GM21723 (cell line): ENCODE measurements at regions not wholly inside any gene's neighbourhood (a gene's known extent, or its start where the extent isn't known, plus 50 kb on each side); places are given as distances from the start of the nearest gene placed in this dataset.

Experiments
- ATAC-seq: cut with Tn5 transposase; IDR thresholded peaks from one replicate; pipeline ENCODE4 v1.9.1; 2021; ENCODE audit warnings: mild to moderate bottlenecking, moderate library complexity; ENCODE audit not compliant: unreplicated experiment

DNA sequence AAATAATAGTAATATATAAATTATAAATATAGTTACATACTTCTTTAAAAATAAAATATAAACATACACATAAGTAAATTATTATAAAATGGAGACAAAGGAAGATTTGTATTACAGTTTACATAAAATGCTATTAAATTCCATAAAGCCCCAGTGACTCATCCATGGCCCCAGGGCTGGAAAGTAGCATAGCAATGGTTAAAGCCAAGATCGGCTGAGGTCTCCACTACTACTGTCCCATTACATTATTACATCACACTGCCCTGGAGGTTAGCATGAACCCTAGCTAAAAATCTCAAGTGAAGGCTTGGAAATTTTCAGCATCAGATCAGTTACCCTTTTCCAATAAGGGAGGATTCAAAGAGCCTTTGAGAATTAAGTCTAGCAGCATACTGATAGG is 936.2 kb downstream of the DSC3 start:
- no peak for ATAC-seq

DNA sequence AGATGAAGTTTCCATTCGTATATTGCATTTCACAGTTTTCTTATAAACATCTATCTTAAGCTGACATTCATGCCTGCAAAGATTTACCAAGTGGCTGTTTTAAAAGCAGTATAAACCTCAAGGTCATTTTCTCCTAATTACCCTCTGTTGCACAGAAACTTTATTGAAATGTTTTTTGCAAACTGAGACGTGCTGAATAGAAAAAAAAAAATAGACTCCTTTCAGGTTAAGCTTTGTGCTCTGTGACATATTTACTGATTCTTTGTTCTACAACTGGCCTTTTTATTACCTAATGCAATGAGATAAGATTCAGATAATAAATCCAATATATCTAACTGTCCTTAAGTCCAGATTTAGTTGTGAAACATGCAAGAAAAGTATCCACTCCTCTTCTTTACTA is 938.7 kb downstream of the DSC3 start:
- ATAC-seq, result no peak

DNA sequence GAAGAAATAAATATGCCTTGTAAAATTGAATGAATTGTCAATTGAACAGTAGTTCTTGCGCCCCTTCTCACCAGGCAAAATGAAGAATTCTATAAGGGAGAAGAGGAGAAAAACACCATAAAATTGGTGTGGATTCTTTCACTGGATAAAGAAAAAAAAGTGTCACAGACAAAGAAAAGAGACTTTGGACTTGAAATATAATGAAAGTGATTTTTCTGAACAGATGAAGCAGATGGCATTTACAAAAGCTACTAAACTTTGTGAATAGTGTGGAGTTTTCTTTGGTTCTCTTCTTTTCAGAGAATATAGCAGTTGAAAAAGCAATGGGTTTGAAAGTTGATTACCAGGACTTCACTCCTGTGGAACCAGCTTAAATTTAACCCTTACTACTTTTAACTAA is 945.7 kb downstream of the DSC3 start:
- ATAC-seq, result no peak

DNA sequence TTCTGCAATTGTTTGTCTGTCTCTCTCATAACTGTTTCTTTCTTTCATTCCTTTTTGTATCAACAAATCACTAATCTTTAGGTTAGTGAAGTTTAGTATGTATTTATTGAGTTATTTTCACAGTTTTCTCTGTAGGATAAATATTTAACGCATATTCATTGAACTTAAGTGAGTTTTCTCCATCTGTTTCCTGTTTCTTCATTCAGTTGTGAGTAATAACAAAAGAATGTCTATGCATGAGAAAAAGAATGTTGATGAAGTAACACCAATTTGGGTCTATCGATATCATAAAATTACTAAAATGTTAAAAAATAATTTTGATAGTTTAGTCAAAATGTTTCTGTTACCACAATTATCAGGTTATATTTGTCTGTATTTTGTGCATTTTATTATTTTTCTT is 948.0 kb downstream of the DSC3 start:
- ATAC-seq, result no peak

DNA sequence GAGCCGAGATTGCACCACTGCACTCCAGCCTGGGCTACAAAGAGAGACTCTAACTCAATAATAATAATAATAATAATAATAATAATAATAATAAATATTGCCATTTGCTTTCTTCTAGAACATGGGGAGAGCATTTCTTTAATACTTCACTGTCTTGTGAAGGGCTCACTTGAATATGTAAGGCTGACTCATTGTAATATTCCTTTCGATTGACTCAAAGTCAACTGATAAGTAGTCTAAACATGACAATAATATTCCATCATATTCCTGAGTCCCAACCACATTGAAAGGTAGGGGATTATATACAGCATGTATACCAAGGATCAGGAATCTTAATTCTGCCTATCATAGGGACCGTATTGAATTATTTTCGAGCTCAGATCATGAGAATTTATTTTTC is 949.2 kb downstream of the DSC3 start:
- no peak for ATAC-seq

DNA sequence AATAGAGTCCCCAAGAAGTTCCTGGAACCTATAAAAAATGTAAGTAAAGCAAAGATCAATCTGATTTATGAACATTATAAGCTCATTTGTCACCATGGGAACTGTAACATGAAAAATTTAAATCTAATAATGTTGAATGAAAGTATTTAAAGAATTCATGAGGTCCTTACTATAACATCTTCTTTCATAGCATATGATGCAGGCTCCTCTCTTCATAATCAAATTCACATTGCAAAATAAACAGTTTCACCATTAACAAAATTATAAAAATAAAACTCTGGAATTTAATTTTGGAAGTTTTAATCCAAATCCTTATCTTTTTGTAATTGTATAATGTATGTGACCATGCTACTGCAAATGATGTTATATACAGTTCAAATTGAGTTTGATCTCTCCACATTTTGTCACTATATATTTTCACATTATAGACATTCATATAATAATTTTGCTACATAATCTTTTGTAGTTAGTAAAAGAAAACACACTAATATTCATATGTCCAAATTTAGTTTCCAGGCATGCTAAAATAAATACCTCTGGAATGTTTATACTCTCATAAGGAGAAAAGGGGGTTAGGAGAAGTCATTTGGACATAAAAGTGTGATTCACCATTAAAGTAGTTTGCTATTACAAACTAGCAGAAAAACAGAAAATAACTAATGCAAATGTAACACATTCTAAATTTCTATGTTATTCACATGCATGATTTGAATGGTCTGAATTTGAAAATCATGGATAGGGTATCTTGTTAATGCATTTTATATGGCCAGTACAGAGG is 954.1 kb downstream of the DSC3 start:
- ATAC-seq, result no peak

DNA sequence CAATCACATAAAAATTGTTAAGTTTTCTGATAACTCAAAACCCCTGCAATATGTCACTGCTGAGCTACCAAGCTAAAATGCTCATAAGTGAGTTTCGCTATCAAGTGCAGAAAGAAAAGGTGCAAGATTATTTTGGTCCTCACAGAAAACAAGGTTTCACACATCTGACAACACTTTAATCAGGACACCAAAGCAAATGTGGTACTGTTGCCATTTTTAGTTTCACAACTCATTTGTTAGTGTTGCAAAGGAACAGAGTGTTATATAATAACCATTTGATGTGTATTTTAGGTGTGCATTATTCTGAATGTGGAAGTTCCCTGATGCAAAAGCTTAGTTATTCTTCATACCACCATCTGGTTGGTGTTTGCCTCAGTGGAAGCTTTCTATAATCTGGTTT is 956.2 kb downstream of the DSC3 start:
- ATAC-seq, result no peak

DNA sequence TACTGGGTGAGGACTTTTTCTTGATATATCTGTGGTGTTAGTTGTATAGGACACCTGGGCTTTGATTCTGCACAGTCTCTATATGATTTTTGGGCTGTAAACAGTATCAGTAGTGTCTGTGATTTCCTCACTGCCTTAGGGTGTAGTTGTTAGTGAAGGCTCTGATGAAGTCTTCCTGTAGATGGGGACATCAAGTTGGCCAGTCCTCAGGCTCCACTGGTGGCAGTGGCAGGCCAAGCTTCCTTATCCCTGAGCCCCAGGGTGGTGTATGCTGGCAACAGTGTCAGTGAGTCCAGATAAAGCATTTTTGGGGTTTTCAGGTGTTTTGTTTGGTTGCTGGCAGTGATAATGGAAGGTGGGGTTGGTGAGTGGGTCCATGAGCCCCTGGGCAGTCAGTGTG is 961.4 kb downstream of the DSC3 start:
- no peak for ATAC-seq

DNA sequence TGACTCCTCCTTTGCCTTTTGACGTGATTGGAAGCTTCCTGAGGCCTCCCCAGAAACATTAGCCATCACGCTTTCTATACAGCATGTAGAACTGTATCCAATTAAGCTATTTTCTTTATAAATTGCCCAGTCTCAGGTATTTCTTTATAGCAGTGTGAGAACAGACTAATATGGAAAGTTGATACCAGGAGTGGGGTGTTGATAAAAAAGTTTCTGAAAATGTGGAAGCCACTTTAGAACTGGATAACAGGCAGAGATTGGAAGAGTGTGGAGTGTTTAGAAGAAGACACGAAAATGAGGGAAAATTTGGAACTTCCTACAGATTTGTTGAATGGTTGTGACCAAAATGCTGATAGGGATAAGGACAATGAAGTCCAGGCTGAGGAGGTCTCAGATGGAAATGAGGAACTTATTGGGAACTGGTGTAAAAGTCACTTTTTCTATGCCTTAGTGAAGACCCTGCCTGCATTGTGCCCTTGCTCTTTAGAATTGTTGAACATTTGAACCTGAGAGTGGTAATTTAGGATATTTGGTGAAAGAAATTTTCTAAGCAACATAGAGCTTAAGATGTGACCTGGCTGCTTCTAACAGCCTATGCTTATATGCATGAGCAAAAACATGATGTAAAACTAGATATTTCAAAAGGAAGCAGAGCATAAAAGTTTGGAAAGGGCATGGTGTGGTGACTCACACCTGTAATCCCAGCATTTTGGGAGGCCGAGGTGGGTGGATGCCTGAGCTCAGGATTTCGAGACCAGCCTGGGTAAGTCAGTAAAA is 969.7 kb downstream of the DSC3 start:
- ATAC-seq, result no peak

DNA sequence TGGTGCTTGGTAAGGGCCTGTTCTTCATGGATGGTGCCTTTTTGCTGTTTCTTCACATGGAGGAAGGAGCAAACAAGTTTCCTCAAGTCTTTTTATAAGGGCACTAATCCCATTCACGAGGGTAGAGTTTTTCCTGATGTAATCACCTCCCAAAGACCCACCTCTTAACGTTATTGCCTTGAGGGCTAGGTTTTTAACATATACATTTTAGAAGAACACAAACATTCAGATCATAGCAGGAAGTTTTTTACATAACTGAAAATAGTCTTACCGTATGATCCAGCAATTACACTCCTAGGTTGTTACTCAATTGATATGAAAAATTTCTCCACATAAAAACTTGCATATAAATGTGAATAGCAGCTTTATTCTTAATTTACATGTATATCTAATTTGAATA is 976.3 kb downstream of the DSC3 start:
- ATAC-seq, result no peak

DNA sequence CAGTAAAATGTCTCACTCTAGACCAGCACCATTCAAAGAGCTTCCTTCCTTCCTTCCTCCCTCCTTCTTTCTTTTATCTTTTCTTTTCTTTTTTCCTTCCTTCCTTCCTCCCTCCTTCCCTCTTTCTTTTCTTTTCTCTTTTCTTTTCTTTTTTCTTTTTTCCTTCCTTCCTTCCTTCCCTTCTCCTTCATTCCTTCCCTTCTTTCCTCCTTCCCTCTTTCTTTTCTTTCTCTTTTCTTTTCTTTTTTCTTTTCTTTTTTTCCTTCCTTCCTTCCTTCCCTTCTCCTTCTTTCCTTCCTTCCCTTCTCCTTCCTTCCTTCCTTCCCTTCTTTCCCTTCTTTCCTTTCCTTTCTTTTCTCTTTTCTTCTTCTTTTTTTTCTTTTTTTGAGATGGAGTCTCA is 985.1 kb downstream of the DSC3 start:
- no peak for ATAC-seq

DNA sequence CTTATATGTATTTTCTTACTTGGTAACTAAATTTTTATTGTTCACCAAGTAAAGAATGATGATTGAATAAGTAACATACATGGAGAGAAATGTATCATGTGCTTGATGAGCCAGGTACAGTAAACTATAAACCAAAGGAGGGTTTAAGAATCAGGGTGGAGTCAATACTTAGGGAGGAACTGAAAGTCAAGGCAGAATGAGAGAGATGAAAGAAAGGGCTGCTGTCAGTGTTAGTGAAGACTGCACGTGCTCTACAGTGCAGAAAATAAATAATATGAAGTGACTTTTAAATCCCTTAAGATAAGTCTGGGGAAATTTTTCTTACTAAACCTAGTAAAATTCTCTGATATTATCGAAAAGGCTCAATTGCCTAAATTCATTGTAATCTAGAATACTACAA is 986.0 kb downstream of the DSC3 start:
- no peak for ATAC-seq

DNA sequence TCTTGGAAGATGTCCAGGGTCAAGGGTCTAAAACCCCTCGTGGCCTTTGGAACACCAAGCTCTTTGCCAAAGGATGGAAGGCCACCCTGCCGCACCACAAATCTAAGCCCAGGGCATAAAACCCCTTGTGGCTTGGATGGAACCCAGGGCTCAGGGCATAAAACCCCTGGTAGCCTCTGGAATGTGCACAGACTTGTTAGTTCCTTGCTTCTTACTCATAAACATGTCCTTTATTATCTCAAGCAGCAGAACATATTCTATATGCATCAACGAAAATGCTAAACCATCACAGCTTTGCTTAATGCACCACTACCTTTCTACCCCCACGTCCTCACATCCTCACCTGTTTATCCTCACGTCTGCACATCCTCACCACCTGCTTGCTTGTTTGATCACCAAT is 998.0 kb downstream of the DSC3 start:
- ATAC-seq, result no peak

DNA sequence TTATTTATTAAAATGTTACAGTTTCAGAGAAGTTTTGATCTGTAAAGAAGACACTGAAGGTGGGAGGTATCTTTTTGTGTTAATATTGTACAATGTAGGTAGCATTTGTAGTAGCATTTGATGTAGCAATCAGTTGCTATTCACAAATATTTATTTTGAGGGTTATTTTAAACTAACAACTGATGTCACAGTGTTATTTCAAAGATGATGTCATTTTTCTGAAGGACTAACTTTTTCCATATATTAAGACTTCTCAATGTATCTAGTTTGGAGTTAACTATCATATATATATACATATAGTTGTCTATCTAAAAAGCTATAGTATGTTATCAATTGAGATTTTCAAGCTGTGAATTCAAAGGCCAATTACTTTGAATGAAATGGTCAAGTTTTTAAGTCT is 1003.3 kb downstream of the DSC3 start:
- no peak for ATAC-seq

DNA sequence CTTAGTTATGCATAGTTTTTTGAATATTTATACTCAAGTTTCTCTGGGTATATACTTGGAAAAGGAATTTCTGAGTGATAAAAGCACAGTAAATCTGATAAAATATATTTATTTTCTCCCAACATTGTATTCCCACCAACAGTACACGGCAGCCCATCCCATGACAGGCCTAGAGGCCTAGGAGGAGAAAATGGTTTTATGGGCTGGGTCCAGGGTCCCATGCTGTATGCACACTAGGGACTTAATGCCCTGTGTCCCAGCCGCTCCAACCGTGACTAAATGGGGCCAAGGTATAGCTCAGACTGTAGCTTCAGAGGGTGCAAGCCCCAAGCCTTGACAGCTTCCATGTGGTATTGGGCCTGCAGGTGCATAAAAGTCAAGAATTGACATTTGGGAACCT is 1007.7 kb downstream of the DSC3 start:
- ATAC-seq, result no peak

DNA sequence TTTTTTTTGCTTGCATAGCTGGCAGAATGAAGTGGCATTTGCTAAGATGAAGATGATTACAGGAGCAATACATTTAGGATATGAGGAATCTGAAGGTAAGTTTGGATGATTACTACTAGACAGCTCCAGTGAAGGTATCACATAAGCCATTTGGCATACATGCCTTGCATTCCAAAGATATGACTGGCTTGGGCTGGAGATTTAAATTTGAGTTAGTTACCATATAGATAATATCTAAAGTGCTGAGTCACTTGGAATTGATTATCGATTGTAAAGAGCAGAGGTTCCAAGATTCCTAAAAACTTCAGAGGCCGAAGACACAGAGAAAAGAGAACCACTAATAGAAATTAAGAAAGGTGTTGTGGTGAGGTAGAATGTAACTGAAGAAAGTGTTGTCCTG is 1026.4 kb downstream of the DSC3 start:
- no peak for ATAC-seq

DNA sequence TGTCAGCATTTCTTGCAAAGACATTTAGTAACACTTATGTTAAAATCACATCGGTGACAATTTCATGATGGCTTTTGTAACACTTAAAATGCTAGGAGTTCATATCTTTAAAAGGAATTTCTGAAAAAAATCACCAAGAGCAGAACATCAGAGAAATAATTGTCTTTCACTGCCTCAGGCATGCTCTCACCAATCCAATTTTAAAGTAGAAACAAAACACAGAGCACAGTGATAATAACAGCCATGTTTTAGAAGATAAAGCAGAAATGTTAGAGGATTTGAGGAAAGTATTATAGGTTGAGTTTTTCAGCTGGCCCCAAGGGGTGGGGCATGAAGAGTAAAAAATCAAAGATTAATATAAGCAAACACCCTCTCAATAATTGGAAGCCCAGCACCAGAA is 1037.6 kb downstream of the DSC3 start:
- no peak for ATAC-seq

DNA sequence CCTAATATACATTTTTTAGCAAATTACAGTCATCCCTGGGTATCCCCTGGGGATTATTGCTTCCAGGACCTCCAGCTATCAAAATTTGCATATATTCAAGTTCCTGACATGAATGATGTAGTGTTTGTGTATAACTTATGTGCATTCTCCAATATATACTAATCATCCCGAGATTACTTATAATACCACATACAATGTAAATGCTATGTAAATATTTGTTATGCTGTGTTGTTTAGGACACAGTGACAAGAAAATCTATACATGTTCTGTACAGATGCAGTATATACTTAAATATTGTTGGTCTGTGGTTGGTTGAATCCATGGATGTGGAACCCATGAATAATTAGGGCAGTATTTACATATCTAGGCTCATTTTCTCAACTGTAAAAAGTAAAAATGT is 1060.3 kb downstream of the DSC3 start:
- ATAC-seq, result no peak

DNA sequence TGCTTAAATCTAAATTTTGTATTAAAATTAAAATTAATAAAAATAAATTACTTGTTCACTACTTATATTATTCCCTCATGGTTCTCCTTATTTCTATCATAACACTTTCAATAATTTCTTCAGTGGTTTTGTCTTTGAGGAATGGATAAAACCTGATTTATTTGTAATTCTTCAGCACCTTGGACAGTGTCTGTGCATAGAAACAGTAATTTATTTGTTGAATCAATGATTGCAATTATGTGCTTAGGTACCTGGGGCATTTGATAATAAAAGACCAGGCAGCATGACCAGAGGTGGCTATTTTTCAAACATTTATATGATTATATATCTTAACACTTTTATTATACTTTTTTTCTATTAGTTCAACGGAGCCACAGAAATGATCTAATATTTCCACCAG is 1062.7 kb downstream of the DSC3 start:
- no peak for ATAC-seq

DNA sequence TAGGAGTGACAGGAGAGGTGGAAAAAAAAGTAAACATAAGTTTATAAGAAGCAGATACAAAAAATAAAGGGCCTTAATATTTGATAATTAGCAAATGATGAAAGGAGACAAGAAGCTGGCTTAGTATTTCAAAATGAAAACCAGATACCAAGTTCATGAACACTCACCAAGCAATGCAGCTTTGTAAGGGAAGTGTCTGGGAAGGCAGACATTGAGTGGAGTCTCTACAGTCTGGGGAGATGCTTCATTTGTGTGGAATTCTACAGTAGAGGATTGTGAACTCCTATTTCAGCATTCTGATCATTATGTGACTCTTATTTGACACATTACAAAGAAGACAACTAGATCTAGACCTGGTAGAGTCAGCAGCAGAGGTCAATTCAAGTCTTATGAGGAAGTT is 1072.7 kb downstream of the DSC3 start:
- ATAC-seq, result no peak

DNA sequence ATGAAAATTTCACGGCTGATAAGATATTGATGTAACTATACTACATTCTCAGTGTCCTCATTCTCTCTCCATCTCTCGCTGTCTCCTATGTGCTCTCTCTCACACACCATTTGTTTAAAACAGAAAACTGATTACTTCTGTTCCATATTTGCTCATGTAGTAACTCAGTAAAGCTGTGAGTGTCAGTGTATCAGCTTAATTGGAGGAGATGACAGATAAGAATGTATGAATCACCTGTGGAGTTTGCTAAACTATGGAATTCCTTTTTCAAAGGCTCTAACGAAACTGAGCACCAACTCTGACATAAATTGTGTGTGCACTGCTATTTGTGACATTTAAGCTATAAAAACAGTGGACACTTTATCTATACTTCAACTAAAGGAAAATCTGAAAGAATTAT is 1080.0 kb downstream of the DSC3 start:
- ATAC-seq, result no peak

DNA sequence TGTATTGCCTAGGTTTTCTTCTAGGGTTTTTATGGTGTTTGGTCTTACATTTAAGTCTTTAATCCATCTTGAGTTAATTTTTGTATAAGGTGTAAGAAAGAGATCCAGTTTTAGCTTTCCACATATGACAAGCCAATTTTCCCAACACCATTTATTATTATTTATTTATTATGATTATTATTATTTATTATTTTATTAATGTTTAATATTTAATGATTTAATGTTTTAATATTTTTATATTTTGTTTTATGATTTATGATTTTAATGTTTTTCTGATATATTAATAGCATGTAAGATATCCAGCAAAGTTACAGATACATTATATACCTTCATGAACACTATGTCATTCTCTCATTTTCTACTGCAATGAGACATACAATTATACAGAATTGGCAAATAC is 1082.0 kb downstream of the DSC3 start:
- ATAC-seq, result no peak

DNA sequence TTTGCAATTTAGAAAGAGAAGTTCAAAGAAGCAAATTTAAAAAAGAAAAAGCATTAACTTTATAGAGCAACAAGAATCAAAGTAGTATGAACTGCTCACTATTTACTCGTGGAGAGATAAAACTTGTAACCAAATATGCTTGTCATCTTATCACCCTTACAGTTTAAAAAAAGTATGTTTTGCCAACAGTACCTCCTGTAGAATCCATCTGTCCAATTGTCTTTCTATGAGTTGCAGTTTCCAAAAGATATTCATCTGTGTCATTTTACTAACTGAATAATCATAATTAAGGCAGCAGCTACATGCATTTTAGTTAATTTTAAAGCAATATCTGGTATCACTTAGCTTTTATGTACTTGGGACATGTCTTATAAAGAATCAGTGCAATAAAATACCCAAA is 1112.3 kb downstream of the DSC3 start:
- ATAC-seq, result no peak
